SU-DHL-6 (cell line): ENCODE measurements at regions not wholly inside any gene's neighbourhood (a gene's known extent, or its start where the extent isn't known, plus 50 kb on each side); places are given as distances from the start of the nearest gene placed in this dataset.

Experiments used
- EZH2phosphoT487 ChIP-seq: fragments of 200-600 bp; sonication (generic), shearing (Covaris generic); conservative IDR thresholded peaks from 2 replicates; pipeline ENCODE4 v1.6.1; 2018; ENCODE audit warnings: mild to moderate bottlenecking, antibody characterized with exemption, low read length, moderate library complexity, mixed read lengths
- TF ChIP-seq, protein P1 (sequence below): fragments of 200-600 bp; sonication (generic); IDR thresholded peaks from one replicate; pipeline ENCODE4 v1.5.1; 2017; ENCODE audit warnings: antibody characterized with exemption, mild to moderate bottlenecking, low read length, moderate library complexity; ENCODE audit not compliant: insufficient read depth, poor library complexity, severe bottlenecking

DNA sequence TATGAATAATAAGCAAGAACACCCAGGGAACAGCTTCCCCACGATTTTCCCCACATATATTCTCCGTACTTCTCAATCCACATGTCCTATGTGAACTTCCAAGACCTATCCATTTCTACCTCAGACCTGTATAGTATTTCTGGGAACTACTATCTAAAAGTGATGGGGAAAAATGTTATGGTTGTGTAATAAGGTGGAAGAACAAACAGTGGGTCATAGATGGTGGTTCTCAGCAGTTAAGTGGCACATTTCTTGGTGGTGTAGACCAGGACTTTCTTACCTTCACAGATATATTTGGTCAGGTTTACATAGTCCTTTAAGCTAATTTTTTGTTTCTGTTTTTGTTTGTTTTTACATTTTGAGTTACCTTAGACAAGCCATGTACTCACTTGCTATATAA is 675.1 kb downstream of the GBE1 start:
- TF ChIP-seq, protein P1, sequence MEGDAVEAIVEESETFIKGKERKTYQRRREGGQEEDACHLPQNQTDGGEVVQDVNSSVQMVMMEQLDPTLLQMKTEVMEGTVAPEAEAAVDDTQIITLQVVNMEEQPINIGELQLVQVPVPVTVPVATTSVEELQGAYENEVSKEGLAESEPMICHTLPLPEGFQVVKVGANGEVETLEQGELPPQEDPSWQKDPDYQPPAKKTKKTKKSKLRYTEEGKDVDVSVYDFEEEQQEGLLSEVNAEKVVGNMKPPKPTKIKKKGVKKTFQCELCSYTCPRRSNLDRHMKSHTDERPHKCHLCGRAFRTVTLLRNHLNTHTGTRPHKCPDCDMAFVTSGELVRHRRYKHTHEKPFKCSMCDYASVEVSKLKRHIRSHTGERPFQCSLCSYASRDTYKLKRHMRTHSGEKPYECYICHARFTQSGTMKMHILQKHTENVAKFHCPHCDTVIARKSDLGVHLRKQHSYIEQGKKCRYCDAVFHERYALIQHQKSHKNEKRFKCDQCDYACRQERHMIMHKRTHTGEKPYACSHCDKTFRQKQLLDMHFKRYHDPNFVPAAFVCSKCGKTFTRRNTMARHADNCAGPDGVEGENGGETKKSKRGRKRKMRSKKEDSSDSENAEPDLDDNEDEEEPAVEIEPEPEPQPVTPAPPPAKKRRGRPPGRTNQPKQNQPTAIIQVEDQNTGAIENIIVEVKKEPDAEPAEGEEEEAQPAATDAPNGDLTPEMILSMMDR = no peak
- TF ChIP-seq EZH2phosphoT487 = no peak
